Neural progenitor cell (in vitro differentiated cells): ENCODE measurements at regions not wholly inside any gene's neighbourhood (a gene's known extent, or its start where the extent isn't known, plus 50 kb on each side); places are given as distances from the start of the nearest gene placed in this dataset.

Experiments
- CTCF ChIP-seq: fragments of 200-600 bp; sonication (generic); IDR thresholded peaks from 2 replicates; pipeline ENCODE4 v1.5.1; 2017; ENCODE audit warnings: antibody characterized with exemption, mild to moderate bottlenecking
- EZH2 ChIP-seq: fragments of 200-600 bp; sonication (generic); IDR thresholded peaks from 2 replicates; pipeline ENCODE4 v1.6.1; 2017; ENCODE audit warnings: antibody characterized with exemption, mild to moderate bottlenecking, moderate library complexity
- EZH2phosphoT487 ChIP-seq: fragments of 200-600 bp; sonication (generic); IDR thresholded peaks from 2 replicates; pipeline ENCODE4 v1.6.1; 2017; ENCODE audit warnings: antibody characterized with exemption

- TF ChIP-seq CTCF (no peak), EZH2 (no peak), EZH2phosphoT487 (no peak)
Observed at GRCh38 chr18:60976976-60977375, 356.3 kb upstream of the CDH20 start.
